Subcutaneous abdominal adipose tissue (tissue), 5 donors: ENCODE measurements at regions not wholly inside any gene's neighbourhood (a gene's known extent, or its start where the extent isn't known, plus 50 kb on each side); places are given as distances from the start of the nearest gene placed in this dataset.
"Not testable (repeated sequence)": the region's sequence is repeated elsewhere in the genome, so short reads cannot be mapped to it uniquely, and the experiment has no call there.

Source experiments
- H3K27ac ChIP-seq: one replicate; pipeline ENCODE4 v1.7.0; 2013; ENCODE audit warnings: low read depth, mild to moderate bottlenecking, inconsistent platforms, low read length, moderate library complexity
- H3K27me3 ChIP-seq, 5 donors: one replicate each; pipeline ENCODE4 v1.7.0; 2013; ENCODE audit warnings: low read length in 5 of 5, inconsistent platforms in 1 of 5; ENCODE audit not compliant: control insufficient read depth in 5 of 5, insufficient read depth in 4 of 5
- H3K36me3 ChIP-seq, 5 donors: one replicate each; pipeline ENCODE4 v1.7.0; 2013; ENCODE audit warnings: low read length in 5 of 5; ENCODE audit not compliant: control insufficient read depth in 5 of 5, insufficient read depth in 5 of 5
- H3K4me1 ChIP-seq, 5 donors: one replicate each; pipeline ENCODE4 v1.7.0; 2013; ENCODE audit warnings: low read length in 5 of 5, mild to moderate bottlenecking in 3 of 5, moderate library complexity in 1 of 5; ENCODE audit not compliant: control insufficient read depth in 5 of 5, insufficient read depth in 5 of 5
- H3K4me3 ChIP-seq, 5 donors: one replicate each; pipeline ENCODE4 v1.7.0; 2013; ENCODE audit warnings: low read length in 5 of 5, low read depth in 1 of 5
- H3K9ac ChIP-seq, 5 donors: one replicate each; pipeline ENCODE4 v1.7.0; 2013; ENCODE audit warnings: low read length in 5 of 5, mild to moderate bottlenecking in 4 of 5, moderate library complexity in 3 of 5
- H3K9me3 ChIP-seq, 5 donors: one replicate each; pipeline ENCODE4 v1.7.0; 2013; ENCODE audit warnings: low read length in 5 of 5; ENCODE audit not compliant: control insufficient read depth in 5 of 5
- donor health status: healthy.
- donor health status: healthy.
- donor health status: healthy.
- donor health status: healthy.
- donor health status: healthy.

GRCh38 chr1:99361406-99361805 is 97.1 kb downstream of the PLPPR4 start:
- H3K9me3 ChIP-seq: no peaks in the 10 kb centered on the region
- peaks cover 0 to 4% (median 0%) of the 10 kb centered on the region in 5 donors for H3K4me1 ChIP-seq
- no peak overlapping the region for H3K27ac ChIP-seq
- no peaks in the 10 kb centered on the region for H3K36me3 ChIP-seq
- no peak overlapping the region for H3K4me3 ChIP-seq
- H3K9ac ChIP-seq: no peak overlapping the region
- H3K27me3 ChIP-seq: no peaks in the 10 kb centered on the region

GRCh38 chr1:99363531-99363930 is 99.2 kb downstream of the PLPPR4 start:
- H3K27me3 ChIP-seq: no peaks in the 10 kb centered on the region
- no peak overlapping the region for H3K27ac ChIP-seq
- H3K9me3 ChIP-seq: no peaks in the 10 kb centered on the region
- no peak overlapping the region for H3K9ac ChIP-seq
- no peaks in the 10 kb centered on the region for H3K36me3 ChIP-seq
- H3K4me1 ChIP-seq: peaks cover 0 to 4% (median 0%) of the 10 kb centered on the region in 5 donors
- H3K4me3 ChIP-seq: no peak overlapping the region

- H3K9ac ChIP-seq: no peak overlapping the region
- H3K4me3 ChIP-seq: no peak overlapping the region
- H3K36me3 ChIP-seq: no peaks in the 10 kb centered on the region
- H3K27ac ChIP-seq: no peak overlapping the region
- no peaks in the 10 kb centered on the region for H3K27me3 ChIP-seq
- no peaks in the 10 kb centered on the region for H3K9me3 ChIP-seq
- H3K4me1 ChIP-seq: no peaks in the 10 kb centered on the region
Measured at GRCh38 chr1:99365141-99365540, 100.8 kb downstream of the PLPPR4 start.

- H3K9me3 ChIP-seq: no peaks in the 10 kb centered on the region
- H3K36me3 ChIP-seq: no peaks in the 10 kb centered on the region
- H3K27ac ChIP-seq: no peak overlapping the region
- H3K9ac ChIP-seq: no peak overlapping the region
- no peaks in the 10 kb centered on the region for H3K27me3 ChIP-seq
- H3K4me1 ChIP-seq: no peaks in the 10 kb centered on the region
- no peak overlapping the region for H3K4me3 ChIP-seq
Measured at GRCh38 chr1:99365545-99365944, 101.3 kb downstream of the PLPPR4 start.

- Histone ChIP-seq H3K4me1 (peaks cover 0 to 4% (median 0%) of the 10 kb centered on the region in 5 donors), H3K27me3 (no peaks in the 10 kb centered on the region), H3K4me3 (no peak overlapping the region), H3K9ac (no peak overlapping the region), H3K9me3 (no peaks in the 10 kb centered on the region), H3K27ac (no peak overlapping the region), H3K36me3 (no peaks in the 10 kb centered on the region)
Measured at GRCh38 chr1:99369154-99369553, 104.9 kb downstream of the PLPPR4 start.

GRCh38 chr1:99370476-99370875 is 106.2 kb downstream of the PLPPR4 start:
- H3K4me3 ChIP-seq: no peak overlapping the region
- H3K9ac ChIP-seq: no peak overlapping the region
- no peak overlapping the region for H3K27ac ChIP-seq
- peaks cover 0 to 4% (median 0%) of the 10 kb centered on the region in 5 donors for H3K4me1 ChIP-seq
- no peaks in the 10 kb centered on the region for H3K36me3 ChIP-seq
- H3K27me3 ChIP-seq: no peaks in the 10 kb centered on the region
- H3K9me3 ChIP-seq: no peaks in the 10 kb centered on the region

- no peak overlapping the region for H3K9ac ChIP-seq
- no peaks in the 10 kb centered on the region for H3K36me3 ChIP-seq
- no peak overlapping the region for H3K27ac ChIP-seq
- H3K4me3 ChIP-seq: no peak overlapping the region
- no peaks in the 10 kb centered on the region for H3K9me3 ChIP-seq
- H3K4me1 ChIP-seq: peaks cover 0 to 4% (median 0%) of the 10 kb centered on the region in 5 donors
- no peaks in the 10 kb centered on the region for H3K27me3 ChIP-seq
Measured at GRCh38 chr1:99371413-99371812, 107.1 kb downstream of the PLPPR4 start.

- Histone ChIP-seq H3K27ac (no peak overlapping the region), H3K4me3 (no peak overlapping the region), H3K9ac (no peak overlapping the region), H3K4me1 (peaks cover 0 to 4% (median 0%) of the 10 kb centered on the region in 5 donors), H3K36me3 (no peaks in the 10 kb centered on the region), H3K9me3 (no peaks in the 10 kb centered on the region), H3K27me3 (no peaks in the 10 kb centered on the region)
Measured at GRCh38 chr1:99374109-99374508, 109.8 kb downstream of the PLPPR4 start.

- H3K4me1 ChIP-seq: not testable (repeated sequence)
Measured at GRCh38 chr1:99374693-99375092, 110.4 kb downstream of the PLPPR4 start.

GRCh38 chr1:99384021-99384420 is 119.7 kb downstream of the PLPPR4 start:
- H3K36me3 ChIP-seq: no peaks in the 10 kb centered on the region
- no peaks in the 10 kb centered on the region for H3K4me1 ChIP-seq
- H3K9me3 ChIP-seq: no peaks in the 10 kb centered on the region
- no peak overlapping the region for H3K27ac ChIP-seq
- H3K27me3 ChIP-seq: no peaks in the 10 kb centered on the region
- H3K9ac ChIP-seq: no peak overlapping the region
- no peak overlapping the region for H3K4me3 ChIP-seq

More at GRCh38 chr1:99374693-99375092, 110.4 kb downstream of the PLPPR4 start:
- not testable (repeated sequence) for H3K4me3 ChIP-seq, H3K27me3 ChIP-seq, H3K36me3 ChIP-seq, H3K27ac ChIP-seq, H3K9me3 ChIP-seq, H3K9ac ChIP-seq

- no peaks in the 10 kb centered on the region for H3K4me1 ChIP-seq
- no peaks in the 10 kb centered on the region for H3K36me3 ChIP-seq
- no peaks in the 10 kb centered on the region for H3K9me3 ChIP-seq
- no peak overlapping the region for H3K9ac ChIP-seq
- no peaks in the 10 kb centered on the region for H3K27me3 ChIP-seq
- no peak overlapping the region for H3K4me3 ChIP-seq
- H3K27ac ChIP-seq: no peak overlapping the region
Measured at GRCh38 chr1:99385852-99386251, 121.6 kb downstream of the PLPPR4 start.
